ENCODE measurements at regions not wholly inside any gene's neighbourhood (a gene's known extent, or its start where the extent isn't known, plus 50 kb on each side); places are given as distances from the start of the nearest gene placed in this dataset.

DNA sequence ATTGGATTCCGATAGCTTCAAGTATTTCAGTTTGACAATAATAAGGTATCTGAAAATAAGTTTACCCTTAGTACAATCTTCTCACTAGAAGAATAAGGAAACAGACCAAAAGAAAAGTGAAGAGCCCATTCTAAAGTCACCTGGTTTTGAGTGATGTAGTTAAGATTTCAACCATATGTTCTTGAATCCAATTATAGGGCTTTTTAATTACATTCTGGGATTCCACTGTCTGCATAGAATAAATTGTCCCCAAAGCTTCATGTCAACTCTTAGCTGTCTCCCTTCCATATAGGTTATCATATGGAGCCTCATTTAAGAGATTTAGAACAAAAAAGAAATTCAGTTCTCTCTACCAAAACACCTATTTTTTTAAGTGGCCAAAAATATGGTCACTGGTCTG, 1158.8 kb downstream of the IGSF11 start:
- no peak for TF ChIP-seq POLR2A (IDR thresholded peaks at IDR 0.05)
- TF ChIP-seq, protein P1, sequence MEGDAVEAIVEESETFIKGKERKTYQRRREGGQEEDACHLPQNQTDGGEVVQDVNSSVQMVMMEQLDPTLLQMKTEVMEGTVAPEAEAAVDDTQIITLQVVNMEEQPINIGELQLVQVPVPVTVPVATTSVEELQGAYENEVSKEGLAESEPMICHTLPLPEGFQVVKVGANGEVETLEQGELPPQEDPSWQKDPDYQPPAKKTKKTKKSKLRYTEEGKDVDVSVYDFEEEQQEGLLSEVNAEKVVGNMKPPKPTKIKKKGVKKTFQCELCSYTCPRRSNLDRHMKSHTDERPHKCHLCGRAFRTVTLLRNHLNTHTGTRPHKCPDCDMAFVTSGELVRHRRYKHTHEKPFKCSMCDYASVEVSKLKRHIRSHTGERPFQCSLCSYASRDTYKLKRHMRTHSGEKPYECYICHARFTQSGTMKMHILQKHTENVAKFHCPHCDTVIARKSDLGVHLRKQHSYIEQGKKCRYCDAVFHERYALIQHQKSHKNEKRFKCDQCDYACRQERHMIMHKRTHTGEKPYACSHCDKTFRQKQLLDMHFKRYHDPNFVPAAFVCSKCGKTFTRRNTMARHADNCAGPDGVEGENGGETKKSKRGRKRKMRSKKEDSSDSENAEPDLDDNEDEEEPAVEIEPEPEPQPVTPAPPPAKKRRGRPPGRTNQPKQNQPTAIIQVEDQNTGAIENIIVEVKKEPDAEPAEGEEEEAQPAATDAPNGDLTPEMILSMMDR (IDR thresholded peaks at IDR 0.05), result no peak
